GM13976 (cell line): ENCODE measurements at regions not wholly inside any gene's neighbourhood (a gene's known extent, or its start where the extent isn't known, plus 50 kb on each side); places are given as distances from the start of the nearest gene placed in this dataset.

Source experiments
- DNase-seq: peaks from one replicate; pipeline ENCODE4 v3.0.0; 2012; ENCODE audit warnings: low spot score
- CTCF ChIP-seq: IDR thresholded peaks from 2 replicates; pipeline ENCODE4 v1.5.1; 2012; ENCODE audit warnings: borderline replicate concordance, mild to moderate bottlenecking; ENCODE audit not compliant: insufficient read depth; ENCODE audit errors: extremely low read depth, missing control alignments, control extremely low read depth
- in situ Hi-C: fragments of 300-500 bp; cut with MboI; formaldehyde crosslinking; loops from one replicate; pipeline ENCODE4 v1.12.0; 2022; ENCODE audit warnings: low sequenced_read_pairs, mixed read lengths, inconsistent platforms; ENCODE audit not compliant: unreplicated experiment

- DNase-seq = no peak
- no peak for TF ChIP-seq CTCF
- in situ Hi-C loops = no loop called here
These were observed 332.5 kb upstream of the SEMA6D start for GRCh38 chr15:47384776-47385175.

DNA sequence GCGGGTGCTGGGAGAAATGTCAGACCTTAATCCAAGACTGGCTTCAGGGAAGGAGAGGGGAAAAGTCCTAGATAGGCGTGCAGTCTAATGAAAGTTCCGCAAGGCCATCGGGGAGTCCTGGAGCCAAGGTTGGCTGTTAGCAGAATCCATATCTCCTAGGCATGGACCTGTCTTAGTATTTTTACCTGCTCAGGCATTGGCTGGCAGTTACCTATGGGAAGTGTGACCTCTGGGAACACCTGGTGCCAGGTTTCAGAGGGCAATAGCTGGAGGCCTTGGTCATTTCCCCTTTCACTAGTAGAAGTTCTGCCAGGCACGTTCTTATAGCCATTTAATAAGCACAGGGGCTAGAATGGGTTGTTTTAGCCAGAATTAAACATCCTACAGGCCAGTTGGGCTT, 330.8 kb upstream of the SEMA6D start:
- DNase-seq = no peak
- TF ChIP-seq CTCF = no peak
- in situ Hi-C loops = no loop called here

DNA sequence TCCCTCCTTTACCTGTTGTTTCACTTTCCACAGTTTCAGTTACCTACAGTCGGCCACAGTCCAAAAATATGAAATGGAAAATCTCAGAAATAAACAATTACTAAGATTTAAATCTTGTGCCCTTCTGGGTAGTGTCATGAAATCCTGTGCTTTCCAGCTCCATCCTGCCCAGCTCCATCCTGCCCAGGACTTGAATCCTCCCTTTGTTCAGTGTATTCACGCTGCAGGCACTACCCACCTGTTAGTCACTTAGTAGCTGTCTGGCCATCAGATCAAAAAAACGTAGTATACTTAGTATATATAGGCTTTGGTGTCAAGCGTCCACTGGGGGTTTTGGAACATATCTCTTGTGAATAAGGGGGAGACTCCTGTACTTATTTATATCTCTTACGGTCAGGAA, 329.0 kb upstream of the SEMA6D start:
- DNase-seq = no peak
- in situ Hi-C loops = no loop called here
- TF ChIP-seq CTCF = no peak

- in situ Hi-C loops = no loop called here
- DNase-seq = no peak
- TF ChIP-seq CTCF = no peak
These were observed 327.0 kb upstream of the SEMA6D start for GRCh38 chr15:47390208-47390765.

GRCh38 chr15:47394286-47394809, 323.0 kb upstream of the SEMA6D start:
- in situ Hi-C loops = no loop called here
- DNase-seq = no peak
- TF ChIP-seq CTCF = no peak

GRCh38 chr15:47395076-47395475, 322.2 kb upstream of the SEMA6D start:
- in situ Hi-C loops = no loop called here
- no peak for TF ChIP-seq CTCF
- no peak for DNase-seq
